ENCODE measurements at regions not wholly inside any gene's neighbourhood (a gene's known extent, or its start where the extent isn't known, plus 50 kb on each side); places are given as distances from the start of the nearest gene placed in this dataset.

- Histone ChIP-seq H3K36me3 (no peaks in the 10 kb centered on the region), H3K9me3 (no peaks in the 10 kb centered on the region), H3K27ac (peak overlapping the region; percentile 65), H3K4me1 (ENCODE audit: control insufficient read depth in 1 of 2, insufficient read depth in 1 of 2, low read depth in 1 of 2, low read length in 1 of 2) (peaks cover 0 to 11% of the 10 kb centered on the region in 2 experiments), H3K4me3 (ENCODE audit: low read depth in 1 of 2, low read length in 1 of 2) (peak overlapping the region in 1 of 2 experiments; percentile 35), H3K27me3 (no peaks in the 10 kb centered on the region)
- TF ChIP-seq CTCF (IDR thresholded peaks at IDR 0.05): no peak
Observed at GRCh38 chr6:148682990-148683389, 63.8 kb upstream of the UST start.

GRCh38 chr6:148689168-148689567, 57.7 kb upstream of the UST start:
- no peaks in the 10 kb centered on the region for H3K27me3 ChIP-seq
- H3K4me1 ChIP-seq (ENCODE audit: control insufficient read depth in 1 of 2, insufficient read depth in 1 of 2, low read depth in 1 of 2, low read length in 1 of 2): peaks cover 1 to 12% of the 10 kb centered on the region in 2 experiments
- no peak for TF ChIP-seq CTCF (IDR thresholded peaks at IDR 0.05)
- no peaks in the 10 kb centered on the region for H3K9me3 ChIP-seq
- no peaks in the 10 kb centered on the region for H3K36me3 ChIP-seq
- H3K4me3 ChIP-seq (ENCODE audit: low read depth in 1 of 2, low read length in 1 of 2): no peak overlapping the region
- H3K27ac ChIP-seq: no peak overlapping the region

GRCh38 chr6:148693882-148694484, 52.8 kb upstream of the UST start:
- Histone ChIP-seq H3K4me1 (ENCODE audit: control insufficient read depth in 1 of 2, insufficient read depth in 1 of 2, low read depth in 1 of 2, low read length in 1 of 2) (peaks cover 5 to 16% of the 10 kb centered on the region in 2 experiments), H3K9me3 (no peaks in the 10 kb centered on the region), H3K27me3 (no peaks in the 10 kb centered on the region), H3K27ac (peak overlapping the region; percentile 16), H3K4me3 (ENCODE audit: low read depth in 1 of 2, low read length in 1 of 2) (no peak overlapping the region), H3K36me3 (no peaks in the 10 kb centered on the region)
- no peak for TF ChIP-seq CTCF (IDR thresholded peaks at IDR 0.05)

Measured in neutrophil (primary cell).